Fibroblast of pulmonary artery (primary cell): ENCODE measurements at regions not wholly inside any gene's neighbourhood (a gene's known extent, or its start where the extent isn't known, plus 50 kb on each side); places are given as distances from the start of the nearest gene placed in this dataset.
A peak's percentile ranks its signal among the peaks of the same experiment; 100 is the strongest.
"Not testable (repeated sequence)": the region's sequence is repeated elsewhere in the genome, so short reads cannot be mapped to it uniquely, and the experiment has no call there.

ENCODE experiments used
- DNase-seq: peaks from one replicate; pipeline ENCODE4 v3.0.0-alpha.2; 2010; ENCODE audit warnings: low read depth
- H3K4me3 ChIP-seq: replicated peaks from 2 replicates; pipeline ENCODE4 v1.5.1; 2011; ENCODE audit warnings: low read depth, mild to moderate bottlenecking, control low read depth, low read length, moderate library complexity
- TF ChIP-seq, protein P1 (sequence below): IDR thresholded peaks from 2 replicates; pipeline ENCODE4 v1.5.1; 2011; ENCODE audit warnings: mild to moderate bottlenecking, control low read depth, low read length, inconsistent platforms; ENCODE audit errors: missing control alignments

DNA sequence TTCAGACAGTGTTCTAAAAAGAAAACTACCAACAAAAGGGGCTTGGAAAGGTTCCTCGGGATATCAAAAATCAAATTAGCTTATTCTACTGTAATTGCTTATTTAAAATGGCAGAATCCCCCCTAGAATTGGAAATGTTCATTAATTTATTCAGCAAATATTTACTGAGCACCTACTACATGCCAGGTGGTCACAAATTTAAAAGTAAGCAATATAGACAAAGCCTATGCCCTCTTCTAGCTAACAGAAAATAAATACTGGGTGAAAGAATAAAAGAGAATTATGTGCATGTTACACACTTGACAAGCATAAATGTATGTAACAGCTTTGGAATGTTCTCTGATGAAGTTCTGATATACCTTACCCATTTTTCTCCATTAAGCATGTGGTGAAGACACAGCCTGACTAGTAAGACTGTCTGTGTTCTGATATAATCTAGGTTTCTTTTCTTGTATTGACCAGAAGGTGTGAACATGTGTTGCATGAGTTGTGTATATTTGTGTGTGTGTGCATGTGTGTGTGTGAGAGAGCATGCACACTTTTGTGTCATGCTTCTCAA lies 606.7 kb upstream of the CITED2 start:
- TF ChIP-seq, protein P1, sequence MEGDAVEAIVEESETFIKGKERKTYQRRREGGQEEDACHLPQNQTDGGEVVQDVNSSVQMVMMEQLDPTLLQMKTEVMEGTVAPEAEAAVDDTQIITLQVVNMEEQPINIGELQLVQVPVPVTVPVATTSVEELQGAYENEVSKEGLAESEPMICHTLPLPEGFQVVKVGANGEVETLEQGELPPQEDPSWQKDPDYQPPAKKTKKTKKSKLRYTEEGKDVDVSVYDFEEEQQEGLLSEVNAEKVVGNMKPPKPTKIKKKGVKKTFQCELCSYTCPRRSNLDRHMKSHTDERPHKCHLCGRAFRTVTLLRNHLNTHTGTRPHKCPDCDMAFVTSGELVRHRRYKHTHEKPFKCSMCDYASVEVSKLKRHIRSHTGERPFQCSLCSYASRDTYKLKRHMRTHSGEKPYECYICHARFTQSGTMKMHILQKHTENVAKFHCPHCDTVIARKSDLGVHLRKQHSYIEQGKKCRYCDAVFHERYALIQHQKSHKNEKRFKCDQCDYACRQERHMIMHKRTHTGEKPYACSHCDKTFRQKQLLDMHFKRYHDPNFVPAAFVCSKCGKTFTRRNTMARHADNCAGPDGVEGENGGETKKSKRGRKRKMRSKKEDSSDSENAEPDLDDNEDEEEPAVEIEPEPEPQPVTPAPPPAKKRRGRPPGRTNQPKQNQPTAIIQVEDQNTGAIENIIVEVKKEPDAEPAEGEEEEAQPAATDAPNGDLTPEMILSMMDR = no peak
- DNase-seq = peak; percentile 31
- H3K4me3 ChIP-seq = no peak overlapping the region

DNA sequence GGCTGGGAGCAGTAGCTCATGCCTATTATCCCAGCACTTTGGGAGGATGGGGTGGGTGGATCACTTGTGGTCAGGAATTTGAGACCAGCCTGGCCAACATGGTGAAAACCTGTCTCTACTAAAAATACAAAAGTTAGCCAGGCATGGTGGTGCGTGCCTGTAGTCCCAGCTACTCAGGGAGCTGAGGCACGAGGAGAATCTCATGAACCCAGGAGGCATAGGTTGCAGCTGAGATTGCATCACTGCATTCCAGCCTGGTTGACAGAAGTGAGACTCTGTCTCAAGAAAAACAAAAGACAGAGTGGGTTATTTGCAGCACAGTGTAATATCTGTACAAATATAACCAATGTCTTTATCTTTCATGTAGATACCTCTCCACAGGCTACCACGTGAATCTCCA lies 606.2 kb upstream of the CITED2 start:
- DNase-seq = peak; percentile 86
- not testable (repeated sequence) for H3K4me3 ChIP-seq

DNA sequence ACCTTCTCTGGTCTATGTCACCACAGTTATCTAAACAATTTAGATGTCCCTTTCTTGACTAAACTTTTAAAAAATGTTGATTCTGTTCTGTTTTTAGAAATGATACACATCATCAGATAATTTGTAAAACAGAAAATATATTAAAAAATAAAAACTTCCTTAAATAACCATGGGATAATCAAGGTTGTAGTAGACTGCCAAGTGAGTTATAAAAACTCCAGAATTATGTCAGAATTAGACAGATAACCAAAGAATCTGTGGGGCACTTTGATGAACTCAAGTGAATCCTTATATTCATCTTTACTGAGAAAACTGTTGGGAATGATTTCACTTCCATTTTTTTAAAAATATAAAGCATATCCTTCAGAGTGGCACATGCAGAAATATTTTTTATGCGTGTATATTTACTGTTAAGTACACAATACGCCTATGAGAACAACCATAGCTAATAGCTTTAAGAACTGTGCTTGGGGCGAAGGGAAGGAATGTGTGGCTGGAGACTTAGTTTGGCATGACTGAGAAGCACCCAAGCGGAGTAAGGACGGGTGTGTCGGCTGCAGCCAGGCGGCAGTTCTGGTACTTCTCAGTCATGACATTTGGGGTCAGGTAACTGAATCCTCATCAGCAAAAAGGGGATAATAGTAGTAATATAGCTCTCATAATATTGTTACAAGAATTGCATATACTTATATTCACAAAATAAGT lies 604.7 kb upstream of the CITED2 start:
- TF ChIP-seq, protein P1 = no peak
- peak; percentile 29 for DNase-seq
- no peak overlapping the region for H3K4me3 ChIP-seq

DNA sequence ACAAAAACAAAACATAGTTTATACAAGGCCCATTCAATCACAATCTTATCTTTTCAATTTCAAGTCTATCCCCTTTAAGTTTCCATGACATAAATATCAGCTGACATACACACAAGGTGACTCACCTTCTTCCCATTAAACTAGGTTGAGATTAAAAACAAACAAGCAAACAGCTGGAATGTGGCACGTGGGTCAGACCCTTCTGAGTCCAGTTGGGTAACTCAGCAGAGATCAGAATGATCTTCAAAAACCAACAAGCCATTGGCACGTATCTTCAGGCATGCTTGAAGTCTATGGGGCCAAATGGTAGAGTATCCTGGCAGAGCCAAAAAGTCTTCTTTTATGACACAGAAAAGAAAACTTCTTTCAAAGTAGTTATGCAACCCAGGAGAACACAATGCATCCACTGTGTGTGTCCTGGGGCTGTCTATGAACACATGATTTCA lies 603.5 kb upstream of the CITED2 start:
- peak; percentile 96 for DNase-seq
- TF ChIP-seq, protein P1 = no peak
- no peak overlapping the region for H3K4me3 ChIP-seq

- peak; percentile 97 for DNase-seq
These were observed 599.4 kb upstream of the CITED2 start for GRCh38 chr6:139973669-139974344.

DNA sequence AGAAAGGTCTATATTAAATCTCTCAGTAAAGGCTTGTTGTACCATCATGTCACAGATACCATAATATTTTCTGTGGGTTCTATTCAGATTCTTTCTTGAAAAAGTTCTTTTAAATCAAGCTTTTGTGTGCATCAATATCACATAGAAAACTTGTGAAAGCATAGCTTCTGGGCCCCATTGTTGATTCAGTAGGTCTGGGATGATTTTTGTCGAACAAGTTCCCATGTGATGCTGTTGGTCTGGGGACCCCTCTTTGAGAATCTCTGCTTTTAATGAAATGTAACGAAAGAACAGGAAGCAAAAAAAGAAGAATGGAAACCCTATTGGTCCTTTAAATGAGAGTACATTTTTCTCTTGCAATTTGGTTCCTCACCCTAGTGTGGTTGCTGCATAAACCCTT lies 597.7 kb upstream of the CITED2 start:
- H3K4me3 ChIP-seq = no peak overlapping the region
- TF ChIP-seq, protein P1 = no peak
- no peak for DNase-seq

More at GRCh38 chr6:139973669-139974344, 599.4 kb upstream of the CITED2 start:
- H3K4me3 ChIP-seq = no peak overlapping the region
- TF ChIP-seq, protein P1 = no peak

DNA sequence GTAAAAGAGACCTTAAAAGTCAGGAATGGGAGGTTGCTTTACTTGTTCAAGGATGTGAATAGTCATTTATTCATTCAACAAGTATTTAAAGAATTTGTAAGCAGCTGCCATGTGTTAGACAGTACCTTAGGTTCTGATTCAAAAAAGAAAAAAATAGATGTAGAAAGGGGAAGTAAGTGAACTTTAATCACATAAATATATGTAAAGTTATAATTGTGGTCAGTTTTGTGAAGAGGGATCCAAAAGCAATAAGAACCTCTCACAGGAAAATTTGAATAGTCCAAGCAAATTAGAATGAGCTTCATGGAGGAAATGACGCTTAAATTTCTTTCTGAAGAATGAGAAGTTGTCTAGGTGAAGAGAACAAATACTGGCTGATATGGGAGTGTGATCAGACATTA lies 596.1 kb upstream of the CITED2 start:
- H3K4me3 ChIP-seq = no peak overlapping the region
- DNase-seq = peak; percentile 61
- TF ChIP-seq, protein P1 = no peak
